Common myeloid progenitor, CD34-positive (primary cell): ENCODE measurements at regions not wholly inside any gene's neighbourhood (a gene's known extent, or its start where the extent isn't known, plus 50 kb on each side); places are given as distances from the start of the nearest gene placed in this dataset.

Experiments
- CTCF ChIA-PET: fragments of 350-600 bp; sonication (Branson Sonifier 250); formaldehyde crosslinking; loops from one replicate; lab custom pipeline; 2021; ENCODE audit warnings: antibody characterized with exemption; lab: Charles Lee
- POLR2A ChIA-PET: fragments of 350-600 bp; sonication (Branson Sonifier 250); formaldehyde crosslinking; loops from one replicate; lab custom pipeline; 2021; ENCODE audit warnings: antibody characterized with exemption; lab: Charles Lee
- DNase-seq, 3 donors: peaks; one replicate each; pipeline versions ENCODE4 v3.0.0 to v3.0.0-alpha.2; 2013
- H3K27ac ChIP-seq, 2 experiments: 1 replicate in 1 of 2; 2 replicates in 1 of 2; pipeline ENCODE4 v1.7.0; 2013; ENCODE audit warnings: inconsistent platforms in 2 of 2, low read length in 2 of 2, mild to moderate bottlenecking in 2 of 2, low read depth in 1 of 2, moderate library complexity in 1 of 2; ENCODE audit not compliant: severe bottlenecking in 2 of 2, insufficient read depth in 1 of 2, poor library complexity in 1 of 2
- H3K27me3 ChIP-seq, 5 experiments: replicated peaks in 2 of 5; 1 replicate in 3 of 5; 2 replicates in 2 of 5; pipeline versions ENCODE4 v1.6.1 to v1.7.0; 2013; ENCODE audit warnings: low read length in 4 of 5, mild to moderate bottlenecking in 2 of 5, moderate library complexity in 2 of 5, inconsistent platforms in 1 of 5; ENCODE audit not compliant: insufficient read depth in 5 of 5, control insufficient read depth in 4 of 5
- H3K36me3 ChIP-seq, 4 experiments: 1 replicate in 2 of 4; 2 replicates in 2 of 4; pipeline versions ENCODE4 v1.6.1 to v1.7.0; 2013; ENCODE audit warnings: low read length in 3 of 4, control low read depth in 1 of 4, mild to moderate bottlenecking in 1 of 4; ENCODE audit not compliant: control insufficient read depth in 4 of 4, insufficient read depth in 4 of 4
- H3K4me1 ChIP-seq, 4 experiments: 1 replicate in 3 of 4; 2 replicates in 1 of 4; pipeline versions ENCODE4 v1.6.1 to v1.7.1; 2013; ENCODE audit warnings: low read length in 3 of 4, mild to moderate bottlenecking in 3 of 4, control low read depth in 1 of 4, inconsistent platforms in 1 of 4, moderate library complexity in 1 of 4; ENCODE audit not compliant: control insufficient read depth in 4 of 4, insufficient read depth in 4 of 4; ENCODE audit errors: control extremely low read depth in 1 of 4
- H3K4me3 ChIP-seq, 7 experiments: 1 replicate in 4 of 7; 2 replicates in 3 of 7; pipeline versions ENCODE4 v1.5.1 to v1.7.0; 2013; ENCODE audit warnings: mild to moderate bottlenecking in 7 of 7, low read length in 6 of 7, moderate library complexity in 6 of 7, inconsistent platforms in 2 of 7, low read depth in 2 of 7, control low read depth in 1 of 7; ENCODE audit not compliant: insufficient read depth in 4 of 7, control insufficient read depth in 1 of 7; ENCODE audit errors: extremely low read depth in 1 of 7
- H3K9me3 ChIP-seq, 5 experiments: 1 replicate in 4 of 5; 2 replicates in 1 of 5; pipeline versions ENCODE4 v1.6.1 to v1.7.1; 2013; ENCODE audit warnings: low read length in 4 of 5, mild to moderate bottlenecking in 2 of 5, inconsistent platforms in 1 of 5, low read depth in 1 of 5, moderate library complexity in 1 of 5; ENCODE audit not compliant: control insufficient read depth in 4 of 5, insufficient read depth in 2 of 5; ENCODE audit errors: control extremely low read depth in 1 of 5
- WGBS: methylation state at CpG from one replicate; pipeline ENCODE4 v1.1.5; 2013; ENCODE audit not compliant: insufficient coverage; 5-methylcytosine and 5-hydroxymethylcytosine counted together

DNA sequence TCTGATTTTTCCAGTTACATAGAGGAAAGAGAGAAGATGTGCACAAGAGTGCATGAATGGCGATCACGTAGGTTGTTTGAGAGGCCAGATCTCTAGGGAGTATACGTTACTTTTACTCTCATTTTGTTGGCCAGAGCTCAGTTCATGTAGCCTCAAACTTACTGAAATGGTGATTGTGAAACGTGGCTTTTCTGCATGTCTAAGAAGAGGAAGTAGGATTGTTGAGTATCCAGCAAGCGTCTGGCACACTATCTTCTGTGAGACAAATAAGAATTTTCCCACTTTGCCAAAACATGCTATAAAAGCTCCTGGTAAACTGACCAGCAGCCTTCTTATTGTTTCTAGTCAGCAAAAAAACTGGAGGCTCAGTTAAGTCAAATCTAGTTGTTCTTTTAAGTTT is 264.5 kb upstream of the EMCN start:
- H3K4me1 ChIP-seq: peaks cover 0 to 17% (median 7%) of the 10 kb centered on the region in 4 experiments
- 56% methylated on average over 4 of the region's 5 CpGs for WGBS
- H3K27me3 ChIP-seq: no peaks in the 10 kb centered on the region
- no peak overlapping the region for H3K4me3 ChIP-seq
- peaks cover 0 to 3% (median 0%) of the 10 kb centered on the region in 5 experiments for H3K9me3 ChIP-seq
- DNase-seq: peak in 1 of 3 donors; percentile 9
- H3K36me3 ChIP-seq: no peaks in the 10 kb centered on the region
- ChIA-PET CTCF (no interaction called here), POLR2A (no interaction called here)
- no peak overlapping the region for H3K27ac ChIP-seq

GRCh38 chr4:100781435-100781834 is 263.6 kb upstream of the EMCN start:
- no peaks in the 10 kb centered on the region for H3K36me3 ChIP-seq
- H3K4me3 ChIP-seq: no peak overlapping the region
- ChIA-PET POLR2A (no interaction called here), CTCF (no interaction called here)
- H3K4me1 ChIP-seq: peaks cover 0 to 10% (median 3%) of the 10 kb centered on the region in 4 experiments
- no peak overlapping the region for H3K27ac ChIP-seq
- DNase-seq: no peak
- H3K27me3 ChIP-seq: no peaks in the 10 kb centered on the region
- peaks cover 0 to 4% (median 0%) of the 10 kb centered on the region in 5 experiments for H3K9me3 ChIP-seq

- peaks cover 0 to 7% (median 0%) of the 10 kb centered on the region in 4 experiments for H3K4me1 ChIP-seq
- ChIA-PET CTCF (no interaction called here), POLR2A (no interaction called here)
- no peak overlapping the region for H3K27ac ChIP-seq
- H3K4me3 ChIP-seq: no peak overlapping the region
- no peak for DNase-seq
- H3K36me3 ChIP-seq: no peaks in the 10 kb centered on the region
- peaks cover 0 to 9% (median 2%) of the 10 kb centered on the region in 5 experiments for H3K9me3 ChIP-seq
- no peaks in the 10 kb centered on the region for H3K27me3 ChIP-seq
Observed at GRCh38 chr4:100780126-100780525, 262.3 kb upstream of the EMCN start.

GRCh38 chr4:100778431-100778830 is 260.6 kb upstream of the EMCN start:
- no peaks in the 10 kb centered on the region for H3K36me3 ChIP-seq
- WGBS: 97% methylated on average over 5 of the region's 5 CpGs
- POLR2A ChIA-PET: no interaction called here
- peaks cover 0 to 7% (median 0%) of the 10 kb centered on the region in 4 experiments for H3K4me1 ChIP-seq
- peaks cover 0 to 9% (median 2%) of the 10 kb centered on the region in 5 experiments for H3K9me3 ChIP-seq
- CTCF ChIA-PET: no interaction called here
- H3K27me3 ChIP-seq: no peaks in the 10 kb centered on the region
- no peak for DNase-seq
- no peak overlapping the region for H3K4me3 ChIP-seq
- H3K27ac ChIP-seq: no peak overlapping the region

GRCh38 chr4:100762738-100763137 is 244.9 kb upstream of the EMCN start:
- no peak overlapping the region for H3K4me3 ChIP-seq
- ChIA-PET POLR2A (interaction anchor here (0.7 kb wide), 1 partner anchor 48 kb away, joined by 3 read pairs; no protein-coding TSS in a partner anchor), CTCF (no interaction called here)
- WGBS: no CpG with 5 or more reads among the region's 1 CpG
- H3K36me3 ChIP-seq: no peaks in the 10 kb centered on the region
- H3K4me1 ChIP-seq: no peaks in the 10 kb centered on the region
- no peaks in the 10 kb centered on the region for H3K27me3 ChIP-seq
- peaks cover 0 to 8% (median 0%) of the 10 kb centered on the region in 5 experiments for H3K9me3 ChIP-seq
- H3K27ac ChIP-seq: no peak overlapping the region
- DNase-seq: no peak

GRCh38 chr4:100754751-100755150 is 236.9 kb upstream of the EMCN start:
- H3K27me3 ChIP-seq: no peaks in the 10 kb centered on the region
- ChIA-PET CTCF (no interaction called here), POLR2A (no interaction called here)
- no peaks in the 10 kb centered on the region for H3K36me3 ChIP-seq
- H3K4me1 ChIP-seq: no peaks in the 10 kb centered on the region
- H3K9me3 ChIP-seq: peaks cover 0 to 14% (median 0%) of the 10 kb centered on the region in 5 experiments
- WGBS: no CpG with 5 or more reads among the region's 1 CpG
- no peak overlapping the region for H3K4me3 ChIP-seq
- DNase-seq: no peak
- H3K27ac ChIP-seq: no peak overlapping the region

DNA sequence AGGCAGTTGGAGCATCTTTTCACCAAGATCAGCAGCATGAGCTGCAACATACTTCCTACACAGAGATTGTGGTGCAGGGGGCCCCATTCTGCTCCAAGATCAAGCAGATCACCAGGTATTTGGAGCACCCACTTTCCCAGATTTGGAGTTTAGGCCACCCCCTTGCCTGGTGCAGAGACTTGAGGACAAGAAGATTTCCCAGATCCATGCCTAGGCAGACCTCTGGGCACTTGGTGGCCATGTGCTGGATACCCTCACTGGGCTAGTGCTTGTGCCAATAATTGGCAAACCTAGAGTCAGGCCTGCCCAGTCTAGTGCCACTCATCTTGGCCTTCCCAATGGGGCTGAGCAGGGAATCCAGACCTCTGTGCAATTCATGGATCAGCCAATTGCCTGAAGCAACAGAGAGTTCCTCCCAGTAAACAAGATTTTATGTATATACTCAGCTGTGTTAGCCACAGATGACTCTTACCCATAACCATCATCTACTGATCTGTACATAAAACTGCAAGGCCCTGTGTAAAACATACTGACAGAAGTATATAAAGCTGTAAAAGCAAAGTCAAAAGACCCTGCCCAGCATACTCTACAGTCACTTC is 228.4 kb upstream of the EMCN start:
- CTCF ChIA-PET: no interaction called here
- Histone ChIP-seq H3K36me3 (no peaks in the 10 kb centered on the region), H3K27ac (no peak overlapping the region), H3K4me3 (no peak overlapping the region), H3K9me3 (no peaks in the 10 kb centered on the region), H3K27me3 (no peaks in the 10 kb centered on the region), H3K4me1 (no peaks in the 10 kb centered on the region)
- DNase-seq: no peak
- POLR2A ChIA-PET: no interaction called here
